Endodermal cell (in vitro differentiated cells): ENCODE measurements at regions not wholly inside any gene's neighbourhood (a gene's known extent, or its start where the extent isn't known, plus 50 kb on each side); places are given as distances from the start of the nearest gene placed in this dataset.

Experiments used
- DNase-seq: peaks from one replicate; pipeline ENCODE4 v3.0.0-alpha.2; 2017
- H3K27ac ChIP-seq: 2 replicates; pipeline ENCODE4 v1.5.1; 2013; ENCODE audit warnings: mild to moderate bottlenecking, low read depth, low read length, moderate library complexity
- H3K27me3 ChIP-seq: 2 replicates; pipeline ENCODE4 v1.6.1; 2013; ENCODE audit warnings: mild to moderate bottlenecking, low read length, moderate library complexity; ENCODE audit not compliant: insufficient read depth, control insufficient read depth, poor library complexity, severe bottlenecking
- H3K36me3 ChIP-seq: 2 replicates; pipeline ENCODE4 v1.7.0; 2013; ENCODE audit warnings: mild to moderate bottlenecking, low read length, moderate library complexity; ENCODE audit not compliant: control insufficient read depth, insufficient read depth
- H3K4me1 ChIP-seq: one replicate; pipeline ENCODE4 v1.7.0; 2013; ENCODE audit warnings: low read length; ENCODE audit not compliant: control insufficient read depth, insufficient read depth
- H3K4me3 ChIP-seq: 2 replicates; pipeline ENCODE4 v1.5.1; 2013; ENCODE audit warnings: mild to moderate bottlenecking, low read length, moderate library complexity
- H3K9ac ChIP-seq: 2 replicates; pipeline ENCODE4 v1.6.1; 2013; ENCODE audit warnings: mild to moderate bottlenecking, low read length, moderate library complexity; ENCODE audit not compliant: poor library complexity, severe bottlenecking; ENCODE audit errors: extremely low read depth
- H3K9me3 ChIP-seq: 2 replicates; pipeline ENCODE4 v1.6.1; 2013; ENCODE audit warnings: mild to moderate bottlenecking, low read length, moderate library complexity; ENCODE audit not compliant: control insufficient read depth
- H3K27ac Mint-ChIP-seq: 2 replicates; pipeline ENCODE4 v1.8.0; 2020; ENCODE audit warnings: mixed read lengths
- H3K27me3 Mint-ChIP-seq: 2 replicates; pipeline ENCODE4 v1.8.0; 2021; ENCODE audit warnings: mild to moderate bottlenecking, mixed read lengths; ENCODE audit not compliant: insufficient read depth
- H3K36me3 Mint-ChIP-seq: 2 replicates; pipeline ENCODE4 v1.8.0; 2020; ENCODE audit warnings: low read depth, mixed read lengths
- H3K4me1 Mint-ChIP-seq: 2 replicates; pipeline ENCODE4 v1.8.0; 2020; ENCODE audit warnings: mixed read lengths
- H3K4me3 Mint-ChIP-seq: 2 replicates; pipeline ENCODE4 v1.8.0; 2020; ENCODE audit warnings: mild to moderate bottlenecking, moderate library complexity, mixed read lengths
- H3K9me3 Mint-ChIP-seq: 2 replicates; pipeline ENCODE4 v1.8.0; 2020; ENCODE audit warnings: mild to moderate bottlenecking, mixed read lengths
- CTCF ChIP-seq: fragments of 200-600 bp; sonication (generic); conservative IDR thresholded peaks from 2 replicates; pipeline ENCODE4 v1.5.0; 2021; ENCODE audit warnings: antibody characterized with exemption, mild to moderate bottlenecking
- WGBS, 2 experiments: methylation state at CpG; one replicate each; pipeline versions ENCODE4 v1.1.5 to v1.1.7; 2013; ENCODE audit warnings: missing lambda C conversion rate in 2 of 2, mixed read lengths in 1 of 2; ENCODE audit not compliant: insufficient coverage in 1 of 2, insufficient read length in 1 of 2; 5-methylcytosine and 5-hydroxymethylcytosine counted together

- no peak overlapping the region for H3K27ac ChIP-seq
- H3K9me3 ChIP-seq = peaks cover 11% of the 10 kb centered on the region
- H3K4me3 Mint-ChIP-seq = no peak overlapping the region
- peaks cover 12% of the 10 kb centered on the region for H3K4me1 ChIP-seq
- no peaks in the 10 kb centered on the region for H3K36me3 ChIP-seq
- peaks cover 9% of the 10 kb centered on the region for H3K4me1 Mint-ChIP-seq
- H3K4me3 ChIP-seq = no peak overlapping the region
- DNase-seq = no peak
- H3K9ac ChIP-seq = no peak overlapping the region
- peaks cover 29% of the 10 kb centered on the region for H3K9me3 Mint-ChIP-seq
- no peak for TF ChIP-seq CTCF
- H3K36me3 Mint-ChIP-seq = peaks cover 6% of the 10 kb centered on the region
- H3K27me3 ChIP-seq = no peaks in the 10 kb centered on the region
- H3K27ac Mint-ChIP-seq = no peak overlapping the region
- no peaks in the 10 kb centered on the region for H3K27me3 Mint-ChIP-seq
- 95 to 100% methylated on average over 8 to 10 of the region's 10 CpGs for WGBS, 2 experiments
These were observed 63.8 kb upstream of the CFAP46 start for GRCh38 chr10:133006202-133006601.

- Histone ChIP-seq H3K36me3 (no peaks in the 10 kb centered on the region), H3K9me3 (peaks cover 15% of the 10 kb centered on the region), H3K4me3 (no peak overlapping the region), H3K9ac (no peak overlapping the region), H3K27me3 (no peaks in the 10 kb centered on the region), H3K27ac (no peak overlapping the region), H3K4me1 (peaks cover 12% of the 10 kb centered on the region)
- Mint-ChIP-seq H3K36me3 (peaks cover 6% of the 10 kb centered on the region), H3K4me1 (peaks cover 9% of the 10 kb centered on the region), H3K9me3 (peaks cover 29% of the 10 kb centered on the region), H3K27me3 (no peaks in the 10 kb centered on the region), H3K27ac (no peak overlapping the region), H3K4me3 (no peak overlapping the region)
- TF ChIP-seq CTCF = no peak
- 81 to 89% methylated on average over 7 to 10 of the region's 10 CpGs for WGBS, 2 experiments
- DNase-seq = no peak
These were observed 62.1 kb upstream of the CFAP46 start for GRCh38 chr10:133004478-133004877.

- H3K36me3 Mint-ChIP-seq = peaks cover 6% of the 10 kb centered on the region
- peaks cover 12% of the 10 kb centered on the region for H3K4me1 ChIP-seq
- no peak for TF ChIP-seq CTCF
- H3K9me3 ChIP-seq = peaks cover 15% of the 10 kb centered on the region
- no peaks in the 10 kb centered on the region for H3K27me3 Mint-ChIP-seq
- H3K36me3 ChIP-seq = no peaks in the 10 kb centered on the region
- no peak overlapping the region for H3K27ac ChIP-seq
- WGBS, 2 experiments = 90 to 100% methylated on average over 2 of the region's 3 CpGs
- H3K4me1 Mint-ChIP-seq = peaks cover 9% of the 10 kb centered on the region
- peak overlapping the region; percentile 62 for H3K9ac ChIP-seq
- peak overlapping the region; percentile 78 for H3K27ac Mint-ChIP-seq
- H3K4me3 Mint-ChIP-seq = no peak overlapping the region
- peak overlapping the region; percentile 50 for H3K4me3 ChIP-seq
- H3K27me3 ChIP-seq = no peaks in the 10 kb centered on the region
- peaks cover 29% of the 10 kb centered on the region for H3K9me3 Mint-ChIP-seq
- no peak for DNase-seq
These were observed 60.8 kb upstream of the CFAP46 start for GRCh38 chr10:133003188-133003587.
